Activated naive CD4-positive, alpha-beta T cell treated with anti-CD3 and anti-CD28 coated beads, Interleukin-2, amount 50 U/mL, for 16 hours (primary cell): ENCODE measurements at regions not wholly inside any gene's neighbourhood (a gene's known extent, or its start where the extent isn't known, plus 50 kb on each side); places are given as distances from the start of the nearest gene placed in this dataset.
"Not testable (repeated sequence)": the region's sequence is repeated elsewhere in the genome, so short reads cannot be mapped to it uniquely, and the experiment has no call there.

ENCODE experiments used
- DNase-seq: peaks from one replicate; pipeline ENCODE4 v3.0.0-alpha.2; 2020

DNA sequence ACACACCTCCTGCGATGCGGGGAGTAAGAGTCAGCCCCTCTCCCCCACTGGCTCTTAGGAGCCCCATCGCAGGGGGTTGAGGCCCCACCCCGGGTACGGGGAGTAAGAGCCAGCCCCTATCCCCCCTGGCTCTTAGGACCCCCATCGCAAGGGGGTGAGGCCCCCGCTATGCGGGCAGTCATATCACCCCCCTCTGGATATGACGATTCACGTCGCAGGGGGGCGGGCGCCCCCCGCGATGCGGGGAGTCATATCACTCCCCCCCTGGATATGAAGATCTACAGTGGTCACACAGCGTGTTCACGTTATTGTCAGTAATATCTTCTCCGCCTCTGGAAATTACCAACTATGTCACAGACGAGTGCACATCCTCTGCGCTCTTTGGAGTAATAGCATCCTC lies 61.1 kb downstream of the DEFB131A start:
- DNase-seq: not testable (repeated sequence)

DNA sequence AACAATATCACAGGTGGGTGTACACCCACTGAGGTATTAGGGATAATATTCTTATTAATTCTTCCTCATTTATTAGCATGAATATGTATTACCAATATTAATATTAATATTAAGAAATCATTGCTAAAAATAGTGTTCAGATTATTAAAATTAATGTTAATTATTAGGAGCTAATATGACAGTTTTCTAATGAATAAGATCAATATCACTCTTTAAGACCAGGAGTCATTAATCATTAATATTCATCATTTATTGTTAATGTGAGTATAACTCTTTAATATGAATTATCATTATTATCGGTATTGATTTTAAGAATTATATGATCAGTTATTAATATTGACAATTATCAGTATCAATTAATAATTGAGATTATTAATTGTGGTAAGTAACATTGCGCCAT lies 62.5 kb downstream of the DEFB131A start:
- DNase-seq: not testable (repeated sequence)

DNA sequence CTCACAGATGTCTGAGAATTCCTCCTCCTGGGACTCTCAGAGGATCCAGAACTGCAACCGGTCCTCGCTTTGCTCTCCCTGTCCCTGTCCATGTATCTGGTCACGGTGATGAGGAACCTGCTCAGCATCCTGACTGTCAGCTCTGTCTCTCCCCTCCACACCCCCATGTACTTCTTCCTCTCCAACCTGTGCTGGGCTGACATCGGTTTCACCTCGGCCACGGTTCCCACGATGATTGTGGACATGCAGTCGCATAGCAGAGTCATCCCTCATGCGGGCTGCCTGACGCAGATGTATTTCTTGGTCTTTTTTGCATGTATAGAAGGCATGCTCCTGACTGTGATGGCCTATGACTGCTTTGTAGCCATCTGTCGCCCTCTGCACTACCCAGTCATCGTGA lies 68.7 kb downstream of the DEFB131A start:
- not testable (repeated sequence) for DNase-seq

DNA sequence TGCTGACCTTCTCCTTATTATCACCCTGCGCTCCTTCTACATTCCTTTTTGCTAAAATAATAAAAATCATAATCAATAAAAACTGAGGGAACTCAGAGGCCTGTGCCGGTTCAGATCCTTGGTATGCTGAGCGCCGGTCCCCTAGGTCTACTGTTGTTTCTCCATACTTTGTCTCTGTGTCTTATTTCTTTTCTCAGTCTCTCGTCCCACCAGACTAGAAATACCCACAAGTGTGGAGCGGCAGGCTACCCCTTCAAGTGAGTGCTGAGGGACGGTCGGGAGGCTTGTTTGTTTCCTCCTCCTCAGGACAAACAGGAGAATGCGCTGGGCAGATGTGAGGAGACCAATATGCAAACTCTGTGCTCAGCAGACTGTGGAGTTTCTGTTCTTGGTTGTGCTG lies 75.4 kb downstream of the DEFB131A start:
- not testable (repeated sequence) for DNase-seq

DNA sequence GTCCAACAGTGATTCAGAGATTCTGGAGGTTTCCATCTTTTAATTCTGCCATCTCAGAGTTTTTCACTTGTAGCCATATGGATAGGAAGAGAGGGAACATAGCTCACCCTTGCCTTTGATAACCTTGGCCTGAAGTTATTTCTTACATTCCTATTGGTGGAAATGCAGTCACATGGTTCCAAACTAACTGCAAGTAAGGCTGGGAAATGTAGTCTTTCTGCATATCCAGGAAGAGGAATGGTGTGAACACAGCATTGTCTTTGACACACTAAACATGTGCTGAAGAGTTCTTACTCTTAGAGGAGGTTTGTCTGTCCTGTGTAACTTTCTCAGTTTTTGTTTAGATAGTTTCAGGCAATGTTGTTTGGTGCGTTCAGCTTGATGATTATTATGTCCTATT lies 78.7 kb downstream of the DEFB131A start:
- not testable (repeated sequence) for DNase-seq

DNA sequence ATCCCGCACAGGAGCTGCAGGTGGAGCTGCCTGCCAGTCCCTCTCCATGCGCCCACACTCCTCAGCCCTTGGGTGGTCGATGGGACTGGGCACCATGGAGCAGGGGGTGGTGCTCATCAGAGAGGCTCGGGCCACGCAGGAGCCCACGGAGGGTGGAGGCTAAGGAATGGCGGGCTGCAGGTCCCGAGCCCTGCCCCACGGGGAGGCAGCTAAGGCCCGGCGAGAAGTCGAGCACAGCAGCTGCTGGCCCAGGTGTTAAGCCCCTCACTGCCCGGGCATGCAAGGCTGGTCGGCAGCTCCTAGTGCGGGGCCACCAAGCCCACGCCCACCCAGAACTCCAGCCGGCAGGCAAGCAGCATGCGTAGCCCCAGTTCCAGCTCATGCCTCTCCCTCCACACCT lies 80.2 kb downstream of the DEFB131A start:
- not testable (repeated sequence) for DNase-seq

DNA sequence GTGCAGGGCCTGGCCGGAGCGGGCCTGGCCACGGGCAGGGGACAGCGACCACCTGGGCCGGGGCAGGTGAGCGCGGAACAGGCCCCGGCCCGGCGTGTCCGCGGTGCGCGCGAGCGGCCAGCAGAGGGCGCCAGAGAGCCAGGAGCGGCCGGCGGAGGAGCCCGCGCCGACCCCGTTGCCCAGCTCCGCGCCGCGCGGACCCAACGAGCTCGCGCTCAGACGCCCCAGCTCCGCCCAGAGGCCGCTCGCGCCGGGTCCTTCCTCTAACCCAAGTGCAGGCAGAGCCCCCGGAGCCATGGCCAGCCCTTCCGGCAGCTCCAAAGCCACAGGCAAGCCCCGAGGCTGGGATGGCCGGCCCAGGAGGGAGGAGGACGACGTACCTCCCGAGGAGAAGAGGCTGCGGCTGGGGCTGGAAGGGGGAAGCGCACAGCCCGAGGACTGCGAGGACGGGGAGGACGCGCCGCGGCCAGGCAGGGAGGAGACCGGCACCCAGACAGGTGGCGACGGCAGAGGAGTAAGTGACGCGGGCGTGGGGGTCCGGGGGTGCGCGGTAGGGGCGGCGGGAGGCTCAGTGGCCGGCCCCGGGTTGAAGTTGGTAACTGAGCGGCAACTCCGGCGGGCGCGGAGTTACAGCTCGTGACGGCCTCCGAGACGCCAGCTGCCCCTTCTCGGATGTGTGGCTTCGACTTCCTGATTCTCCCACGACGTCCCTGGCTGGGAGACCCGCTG lies 88.1 kb downstream of the DEFB131A start:
- peak; percentile 72 for DNase-seq

DNA sequence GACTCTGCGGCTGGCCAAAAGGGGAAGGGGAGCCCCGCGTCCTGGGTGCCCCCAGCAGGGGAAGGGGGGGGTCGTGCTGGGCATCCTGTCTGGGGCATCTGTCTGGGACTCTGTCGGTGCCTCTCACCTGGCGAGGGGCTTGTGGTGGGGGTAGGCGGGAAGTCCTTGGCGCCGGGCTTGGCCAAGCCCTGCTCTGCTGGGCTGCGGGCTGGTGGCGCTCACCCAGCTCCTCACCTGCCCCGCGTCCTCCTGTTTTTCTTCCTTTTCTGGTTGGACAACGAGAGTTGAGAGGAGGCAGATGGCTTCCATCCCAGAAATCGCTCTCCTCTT lies 88.6 kb downstream of the DEFB131A start:
- not testable (repeated sequence) for DNase-seq

DNA sequence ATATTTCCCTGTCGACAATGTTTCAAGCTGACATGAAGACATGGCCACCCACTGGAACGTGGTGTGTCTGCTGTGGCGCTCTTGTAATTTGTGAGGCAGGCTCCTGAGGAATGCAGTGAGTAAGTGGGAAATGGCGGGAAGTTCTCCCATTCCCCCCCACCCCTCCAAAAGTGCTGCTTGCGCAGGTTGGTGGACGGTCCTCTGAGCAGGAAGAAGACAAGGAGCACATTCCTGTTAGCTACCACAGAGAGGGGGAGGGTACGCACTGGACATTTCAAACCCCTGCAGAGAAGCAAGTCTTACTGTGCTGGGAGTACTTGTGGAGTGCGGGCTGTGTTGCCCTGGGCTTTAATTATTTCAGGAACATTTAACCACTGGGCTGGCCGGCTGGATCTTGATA lies 92.9 kb downstream of the DEFB131A start:
- not testable (repeated sequence) for DNase-seq

DNA sequence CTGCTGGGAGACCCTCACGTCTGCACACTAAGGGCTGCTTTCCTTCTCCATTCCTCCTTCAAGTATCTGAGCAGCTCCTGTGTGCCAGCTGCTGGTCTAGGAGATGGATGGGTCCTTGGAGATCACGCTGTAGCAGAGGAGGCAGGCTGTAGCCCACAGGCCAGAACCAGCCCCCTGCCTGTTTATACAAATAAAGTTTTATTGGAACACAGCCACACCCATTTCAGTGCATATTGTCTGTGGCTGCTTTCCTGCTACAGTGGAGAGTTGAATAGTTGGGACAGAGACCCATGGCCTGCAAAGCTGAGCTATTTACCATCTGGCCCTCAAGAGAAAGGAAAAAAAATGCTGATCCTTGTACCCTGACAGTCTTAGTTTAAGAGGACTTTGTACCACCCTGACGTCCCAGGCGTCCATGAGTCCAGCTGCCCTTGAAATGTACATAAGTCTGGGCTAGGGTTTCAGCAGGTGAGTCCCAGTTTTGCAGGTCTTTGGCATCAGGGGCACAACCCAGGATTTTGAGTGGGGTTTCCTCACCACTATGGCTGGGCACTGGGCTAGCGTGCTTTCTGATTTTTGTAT lies 95.8 kb downstream of the DEFB131A start:
- not testable (repeated sequence) for DNase-seq

DNA sequence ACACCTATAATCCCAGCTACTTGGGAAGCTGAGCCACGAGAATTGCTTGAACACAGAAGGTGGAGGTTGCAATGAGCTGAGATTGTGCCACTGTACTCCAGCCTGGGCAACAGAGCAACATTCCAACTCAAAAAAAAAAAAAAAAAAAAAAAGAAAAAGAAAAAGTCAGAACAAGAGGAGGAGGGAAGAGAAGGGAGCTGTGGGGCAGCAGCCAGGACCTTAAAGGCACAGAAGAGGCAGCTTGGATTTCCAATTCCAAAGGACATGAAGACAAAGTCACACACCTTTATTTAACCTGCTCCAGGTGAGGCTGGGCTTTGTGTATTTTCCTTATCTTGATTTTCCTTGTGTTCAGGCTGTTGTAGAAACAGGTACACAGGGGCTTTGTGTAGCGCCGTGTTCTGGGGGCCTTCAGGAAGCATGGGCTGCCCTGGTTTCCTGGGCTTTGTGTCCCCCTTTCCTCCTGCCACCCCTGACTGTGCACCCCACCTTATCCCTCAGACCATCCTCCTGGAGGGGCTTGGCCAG lies 97.2 kb downstream of the DEFB131A start:
- not testable (repeated sequence) for DNase-seq

DNA sequence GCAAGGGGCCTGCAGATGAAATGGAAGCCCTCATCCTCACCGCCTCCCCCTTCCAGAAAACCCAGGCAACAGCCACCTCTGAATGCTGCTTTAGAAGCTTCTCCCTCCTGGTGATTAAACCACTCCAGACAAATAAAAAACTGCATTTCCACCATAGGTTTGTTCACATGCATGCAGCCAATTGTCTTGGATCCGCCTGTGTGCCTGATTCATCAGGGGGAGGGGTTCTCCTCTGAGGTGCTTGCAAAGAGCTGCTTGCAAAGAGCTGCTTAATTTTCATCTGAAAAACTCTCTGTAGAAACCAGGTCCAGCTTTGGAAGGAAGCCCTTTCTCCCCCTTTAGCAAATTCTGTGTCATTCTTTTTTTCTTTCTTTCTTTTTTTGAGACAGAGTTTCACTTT lies 100.6 kb downstream of the DEFB131A start:
- not testable (repeated sequence) for DNase-seq

DNA sequence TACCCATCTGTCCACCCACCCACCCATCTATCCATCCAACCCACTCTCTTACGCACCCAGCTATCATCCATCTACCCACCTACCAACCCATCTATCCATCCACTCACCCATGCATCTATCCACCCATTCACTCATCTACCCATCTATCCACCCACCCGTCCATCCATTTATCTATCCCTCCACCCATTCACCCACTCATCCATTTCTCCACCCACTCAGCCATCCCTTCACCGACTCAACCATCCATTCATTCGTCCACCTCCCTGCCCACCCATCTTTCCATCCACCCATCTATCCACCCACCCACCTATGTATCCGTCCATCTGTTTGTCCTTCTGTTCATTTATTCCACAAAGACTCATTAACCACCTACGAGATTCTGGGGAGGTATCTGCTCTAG lies 103.3 kb downstream of the DEFB131A start:
- not testable (repeated sequence) for DNase-seq

DNA sequence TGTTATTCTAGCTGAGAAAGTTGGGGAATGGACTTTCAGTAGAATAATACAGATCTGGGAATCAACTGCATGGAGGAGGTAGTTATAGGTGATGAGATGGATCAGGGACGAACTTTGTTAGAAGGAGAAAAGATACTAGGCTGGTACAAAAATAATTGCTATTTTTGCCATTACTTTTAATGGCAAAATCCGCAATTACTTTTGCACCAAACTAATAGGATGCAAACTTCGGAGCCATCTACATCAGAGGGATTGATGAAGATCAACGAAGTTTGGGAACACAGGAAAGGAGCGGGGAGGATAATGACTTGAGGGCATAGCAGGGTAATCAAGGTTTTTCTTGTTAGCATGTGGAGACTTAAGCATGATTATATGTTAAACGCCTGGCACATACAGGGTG lies 111.9 kb downstream of the DEFB131A start:
- DNase-seq: not testable (repeated sequence)

DNA sequence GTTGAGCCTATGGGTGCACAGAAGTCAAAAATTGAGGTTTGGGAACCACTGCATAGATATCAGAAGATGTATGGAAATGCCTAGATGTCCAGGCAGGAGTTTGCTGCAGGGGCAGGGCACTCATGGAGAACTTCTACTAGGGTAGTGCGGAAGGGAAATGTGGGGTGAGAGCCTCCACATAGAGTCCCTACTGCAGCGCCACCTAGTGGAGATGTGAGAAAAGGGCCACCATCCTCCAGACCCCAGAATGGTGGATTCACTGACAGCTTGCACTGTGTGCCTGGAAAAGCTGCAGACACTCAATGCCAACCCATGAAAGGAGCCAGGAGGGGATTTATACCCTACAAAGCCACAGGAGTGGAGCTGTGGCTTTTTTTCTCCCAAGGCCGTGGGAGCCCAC lies 133.7 kb downstream of the DEFB131A start:
- not testable (repeated sequence) for DNase-seq

DNA sequence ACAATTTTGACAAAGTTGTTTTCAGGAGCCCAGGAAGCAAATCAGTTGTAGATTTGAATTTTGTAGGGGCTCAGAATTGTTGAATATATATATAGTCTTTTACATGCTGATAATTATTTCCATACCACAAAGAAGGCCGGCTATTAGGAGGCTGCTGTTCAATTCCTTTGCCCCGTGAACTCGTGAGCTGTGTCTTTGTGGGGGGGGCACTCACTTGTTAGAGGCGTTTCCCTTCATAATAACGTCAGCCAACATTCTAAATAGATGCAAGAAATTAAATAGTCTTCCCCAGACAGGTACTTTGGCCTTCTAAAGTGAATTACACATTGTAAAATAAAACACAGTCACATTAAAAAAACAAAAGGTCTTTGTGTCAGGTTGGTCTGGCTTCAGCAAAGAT lies 138.7 kb downstream of the DEFB131A start:
- DNase-seq: not testable (repeated sequence)

DNA sequence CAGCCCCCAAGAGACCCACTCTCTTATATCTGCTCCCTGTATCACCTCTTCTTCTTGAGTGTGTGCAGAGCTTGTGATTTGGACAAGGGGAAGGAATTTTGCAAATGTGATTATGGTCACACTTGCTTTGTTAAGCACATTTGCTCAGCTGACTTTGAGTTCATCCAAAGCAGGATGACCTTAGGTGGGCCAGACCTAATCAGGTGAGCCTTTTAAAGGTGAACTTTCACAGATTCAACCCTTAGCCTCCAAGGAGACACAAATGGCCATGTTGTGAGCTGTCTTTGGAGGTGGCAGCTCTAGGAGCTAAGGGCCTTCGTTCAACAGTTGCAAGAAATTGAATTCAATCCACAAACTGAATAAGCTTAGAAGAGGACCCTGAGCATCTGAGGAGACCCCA lies 147.8 kb downstream of the DEFB131A start:
- no peak for DNase-seq

DNA sequence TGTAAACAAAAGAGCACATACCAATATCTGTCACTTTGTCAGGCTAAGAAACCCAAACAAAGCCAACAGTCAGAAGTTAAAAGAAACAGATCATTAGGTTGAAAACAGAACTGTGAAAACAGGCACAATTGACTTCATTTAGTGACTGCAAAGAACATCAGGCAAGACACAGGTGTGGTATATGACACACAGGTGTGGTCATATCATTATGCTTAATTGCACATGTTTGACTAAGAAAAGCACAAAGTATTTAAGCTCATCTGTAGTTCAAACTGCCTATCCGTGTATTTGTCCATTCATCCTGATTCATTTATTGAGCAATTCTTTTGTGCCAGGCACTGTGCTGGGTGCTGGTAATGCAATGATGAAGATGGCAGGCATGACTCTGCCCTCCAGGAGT lies 150.7 kb downstream of the DEFB131A start:
- no peak for DNase-seq

DNA sequence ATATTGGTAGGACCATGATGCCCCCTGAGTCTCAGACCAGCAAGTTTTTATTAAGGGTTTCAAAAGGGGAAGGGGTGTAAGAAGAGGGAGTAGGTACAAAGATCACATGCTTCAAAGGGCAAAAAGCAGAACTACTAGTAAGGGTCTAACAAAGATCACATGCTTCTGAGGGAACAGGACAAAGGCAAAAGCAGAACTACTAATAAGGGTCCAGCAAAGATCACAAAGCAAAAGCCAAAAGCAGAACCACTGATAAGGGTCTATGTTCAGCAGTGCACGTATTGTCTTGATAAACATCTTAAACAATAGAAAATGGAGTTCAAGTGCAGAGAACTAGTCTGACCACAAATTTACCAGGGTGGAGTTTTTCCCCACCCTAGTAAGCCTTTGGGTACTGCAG lies 151.3 kb downstream of the DEFB131A start:
- not testable (repeated sequence) for DNase-seq

DNA sequence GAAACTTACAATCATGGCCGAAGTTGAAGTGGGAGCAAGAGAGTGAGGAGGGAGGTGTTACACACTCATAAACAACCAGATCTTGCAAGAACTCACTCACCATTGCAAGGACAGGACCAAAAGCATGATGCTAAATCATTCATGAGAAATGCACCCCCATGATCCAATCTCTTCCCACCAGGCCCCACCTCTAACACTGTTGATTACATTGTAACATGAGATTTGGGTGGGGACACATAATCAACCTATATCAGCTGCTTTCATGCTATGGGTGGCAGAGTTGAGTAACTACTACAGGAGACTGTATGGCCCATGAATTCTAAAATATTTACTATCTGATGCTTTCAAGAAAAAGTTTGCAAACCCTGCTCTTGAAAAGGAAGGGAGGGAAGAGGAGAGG lies 155.1 kb downstream of the DEFB131A start:
- no peak for DNase-seq

DNA sequence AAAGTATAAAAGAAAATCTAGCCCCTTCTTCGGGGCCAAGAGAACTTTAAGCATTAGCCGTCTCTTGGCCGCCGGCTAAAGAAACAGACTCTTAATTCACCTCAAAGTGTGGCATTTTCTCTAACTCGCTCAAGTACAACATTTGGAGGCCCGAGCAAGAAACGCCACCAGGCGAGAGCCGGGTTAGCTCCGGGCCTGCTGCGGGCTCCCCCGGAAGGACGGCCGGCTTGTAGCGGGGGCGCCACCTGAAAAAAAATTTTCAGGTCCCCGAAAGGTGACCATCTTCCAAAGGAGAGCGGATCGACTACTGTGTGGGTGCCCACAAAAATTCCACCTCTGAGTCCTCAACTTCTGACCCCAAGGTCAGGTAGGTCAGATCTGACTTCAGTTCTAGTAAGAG lies 156.0 kb downstream of the DEFB131A start:
- DNase-seq: no peak

DNA sequence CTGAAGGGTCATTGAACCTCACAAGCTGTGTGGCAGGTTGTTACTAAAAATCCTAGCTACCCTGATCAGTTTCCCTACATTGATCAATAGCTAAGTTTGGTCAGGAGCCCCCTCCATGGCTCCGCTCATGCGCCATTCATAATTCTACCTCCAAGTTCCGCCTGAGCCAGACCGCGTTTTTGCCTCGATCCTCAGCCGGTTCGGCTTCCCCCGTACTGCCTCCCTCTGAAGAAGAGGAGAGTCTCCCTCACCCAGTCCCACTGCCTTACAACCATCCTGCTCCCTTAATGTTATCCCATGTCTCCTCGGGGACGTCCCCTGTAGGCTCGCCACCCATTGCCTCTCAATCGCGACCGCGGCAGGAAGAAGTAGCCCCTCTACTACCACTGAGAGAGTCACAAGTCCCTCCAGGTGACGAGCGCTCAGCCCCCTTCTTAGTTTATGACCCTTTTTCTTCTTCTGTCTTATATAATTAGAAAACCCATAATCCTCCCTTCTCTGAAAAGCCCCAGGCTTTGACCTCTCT lies 158.2 kb downstream of the DEFB131A start:
- DNase-seq: no peak

DNA sequence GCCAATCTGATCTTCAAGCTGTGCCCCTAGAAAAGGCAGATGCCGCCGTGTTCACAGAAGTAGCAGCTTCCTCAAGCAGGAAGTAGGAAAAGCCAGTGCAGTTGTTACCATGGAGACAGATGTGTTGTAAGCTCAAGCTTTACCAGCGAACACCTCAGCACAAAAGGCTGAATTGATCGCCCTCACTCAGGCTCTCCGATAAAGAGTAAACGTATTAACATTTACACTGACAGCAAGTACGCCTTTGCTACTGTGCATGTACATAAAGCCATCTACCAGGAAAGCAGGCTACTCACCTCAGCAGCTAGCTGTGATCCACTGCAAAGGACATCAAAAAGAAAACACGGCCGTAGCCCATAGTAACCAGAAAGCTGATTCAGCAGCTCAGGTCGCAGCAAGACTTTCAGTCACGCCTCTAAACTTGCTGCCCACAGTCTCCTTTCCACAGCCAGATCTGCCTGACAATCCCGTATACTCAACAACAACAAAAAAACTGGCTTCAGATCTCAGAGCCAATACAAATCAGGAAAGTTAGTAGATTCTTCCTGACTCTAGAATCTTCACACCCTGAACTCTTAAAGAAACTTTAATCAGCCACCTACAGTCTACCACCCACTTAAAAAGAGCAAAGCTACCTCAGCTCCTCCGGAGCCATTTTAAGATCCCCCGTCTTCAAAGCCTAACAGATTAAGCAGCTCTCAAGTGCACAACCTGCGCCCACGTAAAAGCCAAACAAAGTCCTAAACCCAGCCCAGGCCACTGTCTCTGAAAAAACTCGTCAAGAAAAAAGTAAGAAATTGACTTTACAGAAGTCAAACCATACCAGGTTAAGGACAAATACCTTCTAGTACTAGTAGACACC lies 160.0 kb downstream of the DEFB131A start:
- peak; percentile 28 for DNase-seq

DNA sequence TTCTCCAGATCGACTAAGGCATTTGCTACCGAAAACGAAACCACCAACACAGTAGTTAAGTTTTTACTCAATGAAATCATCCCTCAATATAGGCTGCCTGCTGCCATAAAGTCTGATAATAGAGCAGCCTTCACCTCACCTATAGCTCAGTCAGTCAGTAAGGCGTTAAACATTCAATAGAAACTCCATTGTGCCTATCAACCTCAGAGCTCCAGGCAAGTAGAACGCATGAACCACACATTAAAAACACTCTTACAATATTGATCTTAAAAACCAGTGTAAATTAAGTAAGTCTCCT lies 160.6 kb downstream of the DEFB131A start:
- DNase-seq: not testable (repeated sequence)
